ENCODE measurements at regions not wholly inside any gene's neighbourhood (a gene's known extent, or its start where the extent isn't known, plus 50 kb on each side); places are given as distances from the start of the nearest gene placed in this dataset.

- Histone ChIP-seq H3K9ac (ENCODE audit: control insufficient read depth, insufficient read depth, low read length) (no peak overlapping the region), H4K20me1 (ENCODE audit: control insufficient read depth, insufficient read depth) (no peaks in the 10 kb centered on the region), H3K4me2 (ENCODE audit: control insufficient read depth, insufficient read depth) (no peak overlapping the region), H3K27me3 (replicated peaks in 1 of 2; ENCODE audit: control insufficient read depth in 2 of 2, insufficient read depth in 2 of 2, low read length in 1 of 2) (no peaks in the 10 kb centered on the region), H3K36me3 (ENCODE audit: control insufficient read depth in 2 of 2, insufficient read depth in 2 of 2, low read length in 1 of 2) (no peaks in the 10 kb centered on the region), H3K4me3 (no peak overlapping the region), H3K9me3 (replicated peaks; ENCODE audit: control insufficient read depth, insufficient read depth, low read length) (no peaks in the 10 kb centered on the region), H3K27ac (ENCODE audit: control insufficient read depth, insufficient read depth) (no peak overlapping the region), H2AFZ (ENCODE audit: control insufficient read depth, low read depth, low read length) (no peak overlapping the region), H3K79me2 (ENCODE audit: control insufficient read depth, insufficient read depth, low read length) (no peaks in the 10 kb centered on the region), H3K4me1 (ENCODE audit: control insufficient read depth, insufficient read depth, low read length) (no peaks in the 10 kb centered on the region)
- ChIA-PET SMC1A (ENCODE audit: uncharacterized antibody, unreplicated experiment) (interaction anchor here (0.6 to 1.5 kb wide), 5 partner anchors 8 to 493 kb away, joined by 3 to 5 read pairs (median 3); no protein-coding TSS in a partner anchor), POLR2A (no interaction called here), RAD21 (ENCODE audit: unreplicated experiment) (no interaction called here), CTCF (no interaction called here)
- no peak for FAIRE-seq
- ATAC-seq, result no peak
- 10% methylated on average over 1 of the region's 1 CpG for WGBS (ENCODE audit: insufficient coverage, insufficient replicate concordance, low lambda C conversion rate, missing lambda C conversion rate)
- BruUV-seq (replicated peaks), result no TSS peak
- intact Hi-C loops (cut with micrococcal nuclease; ENCODE audit: unreplicated experiment) (no loop called here), in situ Hi-C loops (cut with MboI) (no loop called here)
- DNase-seq (ENCODE audit: low read depth, low spot score), result no peak
- TF ChIP-seq SMARCA5 (IDR thresholded peaks at IDR 0.05), result no peak
- no peak for TF ChIP-seq SMAD1 (IDR thresholded peaks at IDR 0.05; ENCODE audit: low read depth, partially characterized antibody)
- no peak for TF ChIP-seq RFX5 (IDR thresholded peaks at IDR 0.05; ENCODE audit: low read depth, low read length)
- no peak for TF ChIP-seq USF2 (IDR thresholded peaks at IDR 0.05; ENCODE audit: borderline replicate concordance, low read depth, low read length)
- no peak for TF ChIP-seq LARP7 (IDR thresholded peaks at IDR 0.05)
- no peak for TF ChIP-seq TCF3 (IDR thresholded peaks at IDR 0.05; ENCODE audit: borderline replicate concordance, insufficient read depth, low read depth, low read length)
- TF ChIP-seq YY1 (IDR thresholded peaks at IDR 0.05; ENCODE audit: low read depth, low read length), result no peak
- no peak for TF ChIP-seq MLLT1 (IDR thresholded peaks at IDR 0.05)
- TF ChIP-seq SMAD5 (IDR thresholded peaks at IDR 0.05; ENCODE audit: low read depth), result no peak
- TF ChIP-seq ZSCAN29 (IDR thresholded peaks at IDR 0.05), result no peak
- TF ChIP-seq CUX1 (IDR thresholded peaks at IDR 0.05; ENCODE audit: insufficient replicate concordance, low read depth, low read length), result no peak
- TF ChIP-seq SREBF2 (IDR thresholded peaks at IDR 0.05; ENCODE audit: low read length), result no peak
- no peak for TF ChIP-seq HDGF (IDR thresholded peaks at IDR 0.05)
- no peak for TF ChIP-seq GATAD2B (conservative IDR thresholded peaks at IDR 0.05; ENCODE audit: low read depth)
- no peak for TF ChIP-seq ZNF592 (IDR thresholded peaks at IDR 0.05)
Observed at GRCh38 chr3:180421721-180422120, 180.2 kb upstream of the TTC14 start.

Measured in GM12878 (cell line).